Activated CD4-positive, CD25-positive, alpha-beta regulatory T cell treated with anti-CD3 and anti-CD28 coated beads, Interleukin-2, amount 50 U/mL, for 72 hours (primary cell): ENCODE measurements at regions not wholly inside any gene's neighbourhood (a gene's known extent, or its start where the extent isn't known, plus 50 kb on each side); places are given as distances from the start of the nearest gene placed in this dataset.
"Not testable (repeated sequence)": the region's sequence is repeated elsewhere in the genome, so short reads cannot be mapped to it uniquely, and the experiment has no call there.

Experiments used
- DNase-seq: peaks from one replicate; pipeline ENCODE4 v3.0.0; 2021

DNA sequence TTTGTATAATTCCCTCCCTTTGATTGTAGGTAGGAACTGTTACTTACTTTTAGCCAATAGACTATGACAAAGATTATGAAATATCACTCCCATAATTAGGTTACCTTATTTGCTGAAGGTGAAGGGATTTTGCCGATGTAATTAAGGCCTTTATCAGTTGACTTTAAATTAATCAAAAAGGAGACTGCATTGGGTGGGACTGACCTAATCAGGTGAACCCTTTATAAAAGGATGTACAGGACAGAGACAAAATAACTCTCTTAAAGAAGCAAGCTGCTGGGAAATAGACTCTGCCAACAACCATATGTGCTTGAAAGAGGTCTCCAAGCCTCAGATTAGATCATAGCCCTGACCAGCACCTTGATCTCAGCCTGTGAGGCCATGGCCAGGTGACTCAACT is 167.6 kb downstream of the SOX3 start:
- DNase-seq = no peak

DNA sequence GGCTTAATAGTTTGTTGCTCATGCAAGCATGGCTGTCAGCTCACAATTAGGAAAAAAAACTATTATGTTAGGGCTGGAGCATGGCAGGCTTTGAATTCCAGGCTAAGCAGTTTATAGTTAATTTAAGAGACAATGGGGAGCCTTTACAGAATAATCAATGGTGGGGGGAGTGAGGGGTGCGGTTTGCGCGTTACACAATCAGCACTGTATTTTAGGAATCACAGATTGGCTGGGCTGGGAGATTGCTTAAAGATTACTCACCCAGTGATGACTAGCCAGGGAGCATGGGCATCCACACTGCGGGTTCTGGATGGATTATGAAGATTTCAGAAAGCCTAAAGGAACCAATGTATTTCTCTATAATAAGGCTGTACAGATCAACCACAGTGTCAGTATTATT is 186.6 kb downstream of the SOX3 start:
- no peak for DNase-seq

DNA sequence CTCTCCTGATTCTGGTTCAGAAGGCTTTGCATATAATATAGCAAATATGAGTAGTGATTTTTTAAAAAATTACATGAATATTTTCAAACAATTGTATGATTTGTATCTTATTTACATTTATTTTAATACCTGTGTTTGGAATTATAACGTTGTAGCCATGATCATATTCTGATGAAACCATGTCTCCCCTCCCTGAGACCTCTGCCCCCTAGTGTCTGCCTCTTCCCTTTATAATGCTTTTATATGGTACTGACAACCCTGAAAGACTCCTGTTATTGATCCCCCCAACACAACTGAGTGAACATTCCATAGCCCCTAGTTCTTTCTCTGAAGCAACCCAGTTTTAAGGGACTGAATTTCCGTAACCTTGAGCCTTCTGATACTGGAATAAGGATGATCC is 187.4 kb downstream of the SOX3 start:
- DNase-seq = no peak

DNA sequence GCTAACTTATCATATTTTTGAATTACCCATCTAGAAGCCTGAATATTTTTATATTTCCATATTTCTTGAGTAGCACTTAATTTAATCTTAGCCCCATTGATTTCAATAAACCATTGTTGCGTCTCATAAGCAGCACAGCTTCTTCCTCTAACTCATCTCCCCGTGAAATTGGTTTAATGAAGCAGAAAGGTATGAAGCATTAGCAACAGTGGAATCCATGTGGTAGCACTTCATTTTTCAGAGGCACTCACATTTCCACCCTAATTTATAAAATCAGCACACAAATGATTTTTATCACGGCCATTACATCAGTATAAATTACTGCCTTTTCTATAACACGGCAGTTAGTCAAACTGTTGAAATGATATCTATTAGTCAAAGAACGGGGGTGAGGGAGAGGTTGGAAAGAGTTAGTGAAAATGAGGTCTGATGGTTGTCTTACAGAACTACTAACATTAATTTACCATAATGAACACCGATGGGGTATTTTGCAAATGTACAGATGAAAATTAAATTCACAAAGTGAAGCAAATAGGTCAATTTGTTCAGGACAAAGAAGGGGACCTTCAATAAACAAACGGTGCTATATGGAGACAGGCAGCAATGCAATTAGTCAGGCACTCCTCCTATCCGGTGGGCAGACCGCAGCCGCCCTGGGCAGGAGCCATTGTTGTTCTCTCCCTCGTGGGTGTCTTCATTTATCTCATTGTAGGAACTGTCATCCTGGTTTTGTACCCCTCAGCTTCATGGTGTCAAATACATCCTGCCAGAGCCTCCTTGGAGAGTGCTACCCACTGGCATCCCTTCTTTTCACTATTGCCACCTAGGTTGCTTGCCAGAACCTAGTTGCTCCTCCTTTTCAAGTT is 205.7 kb downstream of the SOX3 start:
- no peak for DNase-seq

DNA sequence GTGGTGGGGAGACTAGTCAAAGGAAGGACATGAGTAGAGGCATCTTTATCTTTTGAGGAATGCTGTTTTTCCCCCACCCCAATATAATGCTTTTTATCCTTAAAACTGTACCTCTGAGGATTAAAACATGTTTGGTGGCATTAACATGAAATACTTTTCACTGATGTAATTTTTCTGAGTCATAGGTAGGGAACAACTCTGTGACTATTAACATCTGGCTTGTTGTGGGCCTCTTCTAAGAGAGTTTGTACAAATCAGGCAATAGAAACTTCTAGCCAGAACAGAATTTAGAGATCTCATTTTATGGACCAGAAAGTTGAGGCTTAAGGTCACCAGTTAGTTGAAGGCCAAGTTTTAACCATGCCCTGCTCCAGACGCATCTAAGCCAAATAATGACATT is 207.6 kb downstream of the SOX3 start:
- no peak for DNase-seq

DNA sequence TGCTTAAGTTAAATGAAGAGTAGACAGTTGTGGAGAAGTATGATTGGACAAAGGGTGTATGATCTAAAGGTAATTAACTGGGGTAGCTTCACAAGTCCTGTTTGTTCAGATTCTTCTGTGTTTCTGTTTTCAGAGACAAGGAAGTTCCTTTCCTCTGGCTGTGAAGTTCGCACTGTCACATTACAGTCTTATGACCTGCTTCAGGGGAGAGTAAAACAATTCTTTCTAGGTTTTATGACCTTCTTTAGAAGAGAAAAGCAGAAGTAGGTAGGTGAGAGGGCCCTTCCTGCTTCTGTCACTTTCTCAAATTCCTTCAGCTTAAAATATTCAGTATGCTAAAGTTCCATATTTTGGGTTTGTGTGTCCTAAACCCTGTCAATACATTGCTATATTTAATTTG is 211.9 kb downstream of the SOX3 start:
- DNase-seq = no peak

DNA sequence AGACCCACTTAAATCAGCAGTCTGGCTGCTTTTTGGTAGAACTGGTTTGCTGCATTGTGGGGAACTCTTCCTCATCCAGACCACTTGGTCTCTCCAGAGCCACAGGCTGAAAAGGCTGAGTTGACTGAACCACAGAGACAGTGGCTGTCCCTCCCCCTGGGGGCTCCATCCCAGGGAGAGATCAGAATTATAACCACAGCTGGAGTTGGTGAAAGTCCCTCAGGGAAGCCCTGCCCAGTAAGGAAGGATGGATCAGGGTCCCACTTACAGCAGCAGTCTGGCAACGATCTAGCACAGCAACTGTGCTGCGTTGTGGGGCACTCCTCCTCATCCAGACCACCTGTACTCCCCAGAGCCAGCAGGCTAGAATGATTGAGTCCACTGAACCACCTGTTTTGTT is 212.7 kb downstream of the SOX3 start:
- no peak for DNase-seq

DNA sequence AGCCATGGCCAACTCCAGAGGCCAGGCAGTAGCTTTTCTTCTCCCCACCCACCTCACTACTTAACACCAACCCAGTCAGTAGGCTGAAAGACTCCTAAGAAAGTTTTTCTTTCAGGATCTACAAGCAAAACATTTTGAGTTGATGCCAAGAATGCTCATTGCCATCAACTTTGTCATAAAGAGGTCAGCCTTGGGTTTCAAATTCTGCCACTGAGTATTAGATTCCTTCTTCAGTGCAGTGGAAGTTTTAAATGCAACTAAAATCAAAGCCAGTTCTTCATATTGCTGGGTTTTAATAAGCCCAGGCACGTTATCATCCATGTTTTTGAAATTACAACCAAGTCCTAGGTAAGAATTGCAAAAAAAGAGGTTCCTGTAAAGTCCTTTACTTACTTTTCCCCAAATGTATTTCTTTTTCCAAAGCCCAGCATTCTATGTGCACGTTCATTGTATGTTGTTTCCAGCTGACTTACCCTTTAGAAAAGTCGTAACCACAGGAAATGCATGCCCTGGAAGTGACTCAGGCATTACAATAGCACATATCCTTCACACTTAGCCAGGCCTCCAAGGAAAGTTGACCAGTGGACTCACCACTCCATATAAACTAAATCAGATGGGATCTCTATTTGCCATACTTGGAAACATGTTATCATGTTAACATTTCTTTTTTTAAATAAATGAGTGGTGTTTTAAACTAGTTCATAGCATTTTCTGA is 229.9 kb downstream of the SOX3 start:
- DNase-seq = no peak

DNA sequence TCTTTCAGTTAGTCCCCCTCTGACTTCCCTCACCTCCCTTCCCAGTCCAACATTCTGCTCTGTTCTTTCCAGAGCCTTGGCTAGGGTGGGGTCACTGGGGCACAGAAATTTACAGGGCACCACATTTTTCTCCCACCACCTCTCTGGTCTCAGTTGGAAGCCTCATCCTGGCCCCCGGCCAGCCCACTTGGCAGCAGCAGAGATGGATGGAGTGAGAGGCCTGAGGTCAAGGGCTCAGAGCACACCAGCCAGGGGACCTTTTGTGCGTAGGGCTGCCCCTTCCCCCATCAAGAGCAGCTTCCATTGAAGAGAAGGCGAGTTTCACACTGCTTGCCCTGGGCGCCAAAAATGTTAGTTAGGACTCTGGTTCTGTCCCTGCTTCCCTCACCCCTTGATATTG is 230.9 kb downstream of the SOX3 start:
- no peak for DNase-seq

DNA sequence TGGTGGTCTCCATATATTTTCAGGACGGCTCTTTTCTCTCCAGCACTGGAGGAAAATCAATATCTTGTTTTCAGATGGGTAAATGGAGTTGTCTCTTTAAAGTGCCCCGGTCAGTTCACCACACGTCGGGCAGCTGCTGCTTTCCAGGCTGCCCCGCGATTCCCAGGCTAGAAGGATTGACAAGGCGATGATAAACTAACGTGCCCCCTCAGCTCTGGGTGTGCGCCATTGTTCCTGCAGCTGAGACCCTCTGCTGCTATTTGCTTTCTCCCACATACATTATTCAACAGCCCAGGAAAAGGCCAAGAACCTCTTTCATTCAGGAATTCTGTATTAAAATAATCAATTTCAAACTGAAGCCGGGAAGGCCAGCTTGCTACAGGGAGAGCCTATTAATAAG is 254.5 kb downstream of the SOX3 start:
- no peak for DNase-seq

DNA sequence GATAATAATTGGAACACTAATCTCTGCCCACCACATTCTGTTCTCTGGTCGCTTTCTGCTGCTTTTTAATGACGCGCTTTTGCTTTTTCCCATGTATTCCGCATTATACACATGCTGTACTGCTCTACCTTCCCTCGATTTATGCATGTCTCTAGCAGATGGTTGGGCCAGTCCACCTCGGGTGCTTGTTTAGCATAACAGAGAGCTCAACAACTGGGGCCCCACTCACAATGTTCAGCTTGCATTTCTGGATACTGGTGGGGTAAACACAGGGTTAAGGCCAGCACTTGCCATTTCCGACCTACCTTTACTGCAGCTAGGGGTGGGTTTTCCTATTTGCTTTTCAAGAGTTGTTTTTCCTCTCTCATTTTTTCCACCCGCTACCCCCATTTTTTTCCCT is 255.8 kb downstream of the SOX3 start:
- DNase-seq = no peak

DNA sequence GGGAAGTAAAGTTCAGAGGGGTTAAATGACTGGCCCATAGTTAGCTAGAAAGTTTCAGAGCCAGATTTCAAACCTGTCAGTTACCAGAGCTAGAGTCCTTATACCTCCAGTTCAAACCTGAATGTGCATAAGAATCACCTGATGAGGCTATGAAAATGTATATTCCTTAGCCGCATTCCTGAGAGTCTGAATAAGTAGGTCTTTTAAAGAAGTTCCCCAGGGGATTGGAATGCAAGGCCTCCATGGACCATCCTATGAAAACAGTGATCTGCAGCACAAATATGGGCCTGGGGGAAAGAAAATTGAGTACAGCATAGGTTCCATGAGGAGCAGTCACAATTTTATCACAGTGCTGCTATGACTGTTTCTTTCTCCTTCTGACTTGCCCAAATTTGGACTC is 263.9 kb upstream of the CXorf66 start:
- DNase-seq = no peak

DNA sequence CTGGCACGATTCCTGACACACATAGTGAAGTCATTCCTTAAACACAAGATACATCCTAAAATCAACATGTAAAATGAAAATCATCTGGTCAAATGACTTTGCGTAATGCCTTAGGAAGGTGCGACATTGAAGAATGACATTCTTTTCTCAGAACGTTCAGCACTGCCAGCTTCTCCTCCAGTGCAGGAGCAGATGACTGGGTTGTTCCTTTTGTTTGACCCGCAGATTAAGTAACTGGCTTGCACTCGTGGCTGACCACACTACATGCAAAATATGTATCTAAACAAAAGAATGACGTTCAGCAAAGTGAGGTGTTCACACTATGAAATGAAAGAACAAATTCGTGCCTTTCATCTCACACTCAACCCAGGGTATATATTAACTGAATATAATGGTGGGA is 260.7 kb upstream of the CXorf66 start:
- not testable (repeated sequence) for DNase-seq

DNA sequence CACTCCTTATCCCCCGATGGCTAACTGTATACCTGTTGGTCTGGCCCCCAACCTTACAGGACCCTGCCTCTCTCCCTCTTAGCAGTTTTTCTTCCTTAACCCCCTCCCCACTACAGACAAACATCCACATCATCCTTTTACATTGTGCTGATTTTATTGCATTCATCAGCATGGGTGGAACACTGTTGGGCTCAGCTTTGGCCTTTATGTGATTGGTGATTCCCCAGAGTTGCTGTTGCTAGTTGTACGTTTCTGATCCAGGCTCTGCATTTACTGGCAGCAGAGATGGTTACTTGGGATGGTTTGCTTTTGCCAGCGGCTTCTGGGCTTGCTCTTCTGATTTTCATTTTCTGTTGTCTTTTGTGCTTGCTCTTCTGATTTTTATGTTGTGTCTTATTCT is 250.6 kb upstream of the CXorf66 start:
- DNase-seq = not testable (repeated sequence)

DNA sequence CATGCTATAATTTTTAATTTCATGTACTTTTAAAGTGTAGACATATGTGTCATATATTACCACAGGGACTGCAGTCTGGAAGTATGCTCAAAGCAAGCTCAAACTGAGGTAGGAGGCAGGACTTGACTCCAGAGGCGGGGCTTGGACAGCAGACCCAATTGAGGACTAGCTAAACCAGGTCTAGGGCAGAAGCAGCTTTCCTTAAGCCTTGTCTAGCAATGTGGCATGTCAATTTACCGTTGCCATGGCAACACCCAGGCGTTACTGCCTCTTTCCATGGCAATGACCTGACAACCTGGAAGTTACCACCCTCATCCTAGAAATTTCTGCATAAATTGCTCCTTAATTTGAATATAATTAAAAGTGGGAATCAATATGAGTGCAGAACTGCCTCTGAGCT is 249.2 kb upstream of the CXorf66 start:
- DNase-seq = not testable (repeated sequence)

DNA sequence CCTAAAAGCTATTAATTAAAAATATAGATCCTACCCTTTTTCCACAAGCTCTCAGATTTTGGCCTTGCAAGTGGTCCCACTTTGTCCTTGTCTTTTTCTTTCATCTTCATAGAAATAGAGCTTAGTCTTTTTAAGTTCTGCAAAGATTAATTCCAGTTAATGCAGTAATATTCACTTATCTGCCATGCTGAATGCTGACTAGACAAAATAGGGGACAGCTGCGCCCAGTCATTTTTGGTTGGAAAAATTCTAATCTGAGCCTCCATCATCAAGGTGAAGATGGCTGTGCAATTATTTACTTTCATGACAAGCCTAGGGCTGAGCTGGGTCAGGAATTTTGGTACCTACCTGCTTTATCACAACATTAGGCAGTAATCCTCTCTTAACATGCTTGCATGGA is 241.3 kb upstream of the CXorf66 start:
- DNase-seq = no peak

DNA sequence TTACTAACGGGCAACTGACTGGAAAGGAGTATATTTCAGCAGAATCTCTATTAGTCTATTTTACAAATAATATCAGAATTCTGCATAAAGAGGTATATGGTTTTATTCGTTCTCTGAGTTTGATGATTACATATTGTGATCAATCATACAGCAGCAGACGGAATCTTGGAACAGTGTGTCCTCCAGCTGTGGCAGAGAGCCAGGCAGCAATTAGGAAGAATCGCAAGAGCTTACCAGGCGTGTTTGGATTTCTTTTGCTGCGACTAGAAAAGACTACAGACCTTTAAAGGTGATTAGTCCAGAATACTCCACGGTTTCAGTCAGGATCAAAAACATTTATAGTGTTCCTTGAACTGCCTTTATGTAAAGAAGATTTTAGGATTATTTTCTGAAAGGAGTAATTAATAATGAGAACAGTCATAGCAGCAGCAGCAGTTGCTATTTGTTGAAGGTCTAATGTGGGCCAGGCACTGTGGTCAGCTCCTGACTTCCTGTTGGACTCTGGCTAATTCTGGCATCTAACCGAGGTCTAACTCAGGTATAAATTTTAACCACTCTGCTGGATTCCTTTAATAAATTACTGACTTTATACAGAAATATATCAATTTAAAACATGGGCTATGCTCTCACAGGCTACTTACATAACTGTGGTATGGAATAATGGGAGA is 225.3 kb upstream of the CXorf66 start:
- DNase-seq = no peak

DNA sequence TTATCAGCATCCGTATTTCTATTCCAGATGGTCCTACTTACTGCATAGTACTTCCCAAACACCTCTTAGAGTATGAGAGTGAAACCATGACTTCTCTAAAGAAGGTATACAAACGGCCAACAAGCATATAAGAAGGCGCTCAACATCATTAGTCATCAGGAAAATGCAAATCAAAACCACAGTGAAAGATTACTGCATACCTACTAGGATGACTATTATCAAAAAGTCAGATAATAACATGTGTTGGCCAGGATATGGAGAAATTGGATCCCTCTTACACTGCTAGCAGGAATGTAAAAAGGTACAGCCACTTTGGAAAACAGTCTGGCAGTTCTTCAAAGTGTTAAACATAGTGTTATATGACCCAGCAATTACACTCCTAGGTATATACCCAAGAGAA is 215.3 kb upstream of the CXorf66 start:
- no peak for DNase-seq

DNA sequence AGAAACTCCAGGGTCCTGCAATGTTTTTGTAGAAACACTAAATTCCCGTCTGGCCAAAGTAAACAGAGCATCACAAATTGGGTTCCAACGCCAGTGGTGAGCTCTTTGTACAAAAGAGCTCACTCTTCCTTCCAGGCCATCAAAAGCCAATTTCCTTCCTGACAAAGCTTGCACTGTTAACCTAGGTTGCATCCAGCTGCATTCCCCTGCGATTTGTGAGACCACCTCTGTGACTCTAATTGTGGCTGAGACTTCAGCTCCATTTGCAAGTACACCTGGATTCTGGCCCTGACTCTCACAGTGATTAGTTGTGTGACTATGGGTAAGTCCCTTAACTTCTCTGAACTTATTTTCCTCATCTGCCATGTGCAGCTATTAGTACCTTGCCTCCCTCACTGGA is 212.5 kb upstream of the CXorf66 start:
- no peak for DNase-seq

DNA sequence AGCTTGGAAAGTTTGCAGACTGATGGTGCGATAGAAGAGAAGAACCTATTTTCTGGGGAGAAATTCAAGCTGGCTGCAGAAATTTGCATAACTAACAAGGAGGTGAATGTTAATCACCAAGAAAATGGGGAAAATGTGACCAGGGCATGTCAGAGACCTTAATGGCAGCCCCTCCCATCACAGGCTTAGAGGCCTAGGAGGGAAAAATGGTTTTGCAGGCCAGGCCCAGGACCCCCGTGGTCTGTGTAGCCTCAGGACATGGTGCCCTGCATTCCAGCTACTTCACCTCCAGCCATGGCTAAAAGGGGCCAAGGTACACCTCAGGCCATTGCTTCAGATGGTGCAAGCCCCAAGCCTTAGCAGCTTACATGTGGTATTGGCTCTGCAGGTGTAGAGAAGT is 207.1 kb upstream of the CXorf66 start:
- no peak for DNase-seq

DNA sequence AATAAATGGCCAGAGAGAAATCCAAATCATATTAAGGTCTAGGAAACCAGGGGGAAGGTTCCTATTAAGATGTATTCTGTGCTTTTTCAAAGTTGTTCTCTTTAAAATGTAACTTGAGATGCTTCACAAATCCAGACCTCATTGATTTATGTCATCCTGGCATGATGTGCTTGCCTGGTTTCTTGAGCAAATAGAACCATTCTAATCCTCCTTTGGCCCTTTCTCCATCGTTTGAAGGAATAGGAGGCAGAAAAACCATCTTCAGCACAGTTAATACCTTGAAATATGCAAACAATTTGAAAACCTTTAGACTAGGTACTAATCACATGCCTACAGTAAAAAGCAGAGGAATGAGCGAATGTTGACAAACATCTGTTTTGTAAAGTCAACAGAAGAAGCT is 202.2 kb upstream of the CXorf66 start:
- DNase-seq = no peak

DNA sequence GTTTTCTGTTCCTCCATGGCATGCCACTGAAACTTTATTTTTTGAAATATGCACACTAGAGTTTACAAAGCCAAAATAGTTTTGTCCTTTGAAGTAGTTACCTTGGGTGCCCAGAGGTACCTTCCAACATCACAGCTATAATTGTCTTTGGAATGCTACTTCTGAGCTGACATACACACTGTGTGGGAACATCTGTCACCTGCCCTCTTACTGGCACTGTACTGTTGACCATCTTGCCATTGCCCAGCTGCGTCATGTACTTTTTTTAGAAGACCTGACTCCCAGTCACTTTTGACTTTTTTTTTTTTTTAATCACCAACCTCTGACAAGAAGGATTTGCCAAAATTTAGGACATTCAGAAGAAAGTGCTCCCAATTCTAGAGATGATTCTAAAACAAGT is 200.5 kb upstream of the CXorf66 start:
- no peak for DNase-seq

DNA sequence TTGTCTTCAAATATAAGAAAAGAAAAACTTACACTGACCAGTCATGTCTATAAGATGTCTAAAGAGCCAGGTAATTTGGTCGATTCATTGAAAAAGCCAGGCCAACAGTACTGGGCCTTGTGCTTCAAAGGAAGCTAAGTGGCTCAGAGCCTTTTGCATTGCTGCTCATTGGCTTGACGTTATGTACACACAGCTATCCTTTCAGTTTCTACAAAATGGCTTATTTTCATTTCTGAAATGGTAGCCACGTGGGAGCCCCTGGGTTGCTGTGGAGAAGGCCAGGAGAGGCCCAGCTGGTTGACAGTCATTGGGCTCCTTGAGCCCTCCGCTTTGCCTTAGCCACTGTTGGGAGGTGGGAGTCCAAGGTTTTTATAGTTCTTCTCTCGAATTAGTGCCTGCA is 199.1 kb upstream of the CXorf66 start:
- no peak for DNase-seq
